ENCODE measurements at regions not wholly inside any gene's neighbourhood (a gene's known extent, or its start where the extent isn't known, plus 50 kb on each side); places are given as distances from the start of the nearest gene placed in this dataset.
"Not testable (repeated sequence)": the region's sequence is repeated elsewhere in the genome, so short reads cannot be mapped to it uniquely, and the experiment has no call there.

DNA sequence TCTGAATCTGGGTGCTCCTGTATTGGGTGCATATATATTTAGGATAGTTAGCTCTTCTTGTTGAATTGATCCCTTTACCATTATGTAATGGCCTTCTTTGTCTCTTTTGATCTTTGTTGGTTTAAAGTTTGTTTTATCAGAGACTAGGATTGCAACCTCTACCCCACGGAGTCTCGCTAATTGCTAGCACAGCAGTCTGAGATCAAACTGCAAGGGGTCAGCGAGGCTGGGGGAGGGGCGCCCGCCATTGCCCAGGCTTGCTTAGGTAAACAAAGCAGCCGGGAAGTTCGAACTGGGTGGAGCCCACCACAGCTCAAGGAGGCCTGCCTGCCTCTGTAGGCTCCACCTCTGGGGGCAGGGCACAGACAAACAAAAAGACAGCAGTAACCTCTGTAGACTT, 421.8 kb downstream of the CSNK1G3 start:
- not testable (repeated sequence) for TF ChIP-seq POLR2A (IDR thresholded peaks at IDR 0.05; ENCODE audit: borderline replicate concordance, extremely low read depth, insufficient read depth, insufficient read length); ZNF274 (IDR thresholded peaks at IDR 0.05; ENCODE audit: low read depth, low read length); FOSL1 (IDR thresholded peaks at IDR 0.05; ENCODE audit: low read depth); SP1 (IDR thresholded peaks at IDR 0.05; ENCODE audit: low read depth); SRF (IDR thresholded peaks at IDR 0.05; ENCODE audit: low read depth); SIN3A (IDR thresholded peaks at IDR 0.05; ENCODE audit: low read depth); RAD21 (IDR thresholded peaks at IDR 0.05; ENCODE audit: low read depth)
- TF ChIP-seq, protein P1, sequence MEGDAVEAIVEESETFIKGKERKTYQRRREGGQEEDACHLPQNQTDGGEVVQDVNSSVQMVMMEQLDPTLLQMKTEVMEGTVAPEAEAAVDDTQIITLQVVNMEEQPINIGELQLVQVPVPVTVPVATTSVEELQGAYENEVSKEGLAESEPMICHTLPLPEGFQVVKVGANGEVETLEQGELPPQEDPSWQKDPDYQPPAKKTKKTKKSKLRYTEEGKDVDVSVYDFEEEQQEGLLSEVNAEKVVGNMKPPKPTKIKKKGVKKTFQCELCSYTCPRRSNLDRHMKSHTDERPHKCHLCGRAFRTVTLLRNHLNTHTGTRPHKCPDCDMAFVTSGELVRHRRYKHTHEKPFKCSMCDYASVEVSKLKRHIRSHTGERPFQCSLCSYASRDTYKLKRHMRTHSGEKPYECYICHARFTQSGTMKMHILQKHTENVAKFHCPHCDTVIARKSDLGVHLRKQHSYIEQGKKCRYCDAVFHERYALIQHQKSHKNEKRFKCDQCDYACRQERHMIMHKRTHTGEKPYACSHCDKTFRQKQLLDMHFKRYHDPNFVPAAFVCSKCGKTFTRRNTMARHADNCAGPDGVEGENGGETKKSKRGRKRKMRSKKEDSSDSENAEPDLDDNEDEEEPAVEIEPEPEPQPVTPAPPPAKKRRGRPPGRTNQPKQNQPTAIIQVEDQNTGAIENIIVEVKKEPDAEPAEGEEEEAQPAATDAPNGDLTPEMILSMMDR (IDR thresholded peaks at IDR 0.05 in 2 of 3, conservative IDR thresholded peaks at IDR 0.05 in 1 of 3; ENCODE audit: borderline replicate concordance in 1 of 3, insufficient read depth in 1 of 3, low read depth in 2 of 3, low read length in 2 of 3), result not testable (repeated sequence)
- TF ChIP-seq, protein P2, sequence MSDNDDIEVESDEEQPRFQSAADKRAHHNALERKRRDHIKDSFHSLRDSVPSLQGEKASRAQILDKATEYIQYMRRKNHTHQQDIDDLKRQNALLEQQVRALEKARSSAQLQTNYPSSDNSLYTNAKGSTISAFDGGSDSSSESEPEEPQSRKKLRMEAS (IDR thresholded peaks at IDR 0.05), result not testable (repeated sequence)

Data from HCT116 (cell line).